ENCODE measurements at regions not wholly inside any gene's neighbourhood (a gene's known extent, or its start where the extent isn't known, plus 50 kb on each side); places are given as distances from the start of the nearest gene placed in this dataset.
A peak's percentile ranks its signal among the peaks of the same experiment; 100 is the strongest.

- TF ChIP-seq POLR2A (IDR thresholded peaks at IDR 0.05) (no peak), CTCF (IDR thresholded peaks at IDR 0.05) (peak in 3 of 12 donors; percentile 13 to 37 (median 25))
Measured at GRCh38 chr7:106367018-106367420, 82.2 kb upstream of the NAMPT start.
